IgD-negative memory B cell (primary cell): ENCODE measurements at regions not wholly inside any gene's neighbourhood (a gene's known extent, or its start where the extent isn't known, plus 50 kb on each side); places are given as distances from the start of the nearest gene placed in this dataset.

ENCODE experiments used
- H3K27ac Mint-ChIP-seq, 3 donors: one replicate each; pipeline ENCODE4 v1.8.0; 2020 to 2022; ENCODE audit warnings: mild to moderate bottlenecking in 3 of 3, mixed read lengths in 3 of 3, moderate library complexity in 1 of 3
- H3K27me3 Mint-ChIP-seq: one replicate; pipeline ENCODE4 v1.8.0; 2021; ENCODE audit warnings: mixed read lengths
- H3K36me3 Mint-ChIP-seq: one replicate; pipeline ENCODE4 v1.8.0; 2020; ENCODE audit warnings: mild to moderate bottlenecking, mixed read lengths
- H3K4me1 Mint-ChIP-seq, 3 donors: one replicate each; pipeline ENCODE4 v1.8.0; 2020 to 2022; ENCODE audit warnings: mixed read lengths in 3 of 3, mild to moderate bottlenecking in 1 of 3
- H3K4me3 Mint-ChIP-seq, 4 donors: one replicate each; pipeline ENCODE4 v1.8.0; 2020 to 2022; ENCODE audit warnings: mild to moderate bottlenecking in 4 of 4, mixed read lengths in 4 of 4, moderate library complexity in 3 of 4
- H3K9me3 Mint-ChIP-seq, 3 donors: one replicate each; pipeline ENCODE4 v1.8.0; 2020 to 2021; ENCODE audit warnings: mixed read lengths in 3 of 3, mild to moderate bottlenecking in 1 of 3

DNA sequence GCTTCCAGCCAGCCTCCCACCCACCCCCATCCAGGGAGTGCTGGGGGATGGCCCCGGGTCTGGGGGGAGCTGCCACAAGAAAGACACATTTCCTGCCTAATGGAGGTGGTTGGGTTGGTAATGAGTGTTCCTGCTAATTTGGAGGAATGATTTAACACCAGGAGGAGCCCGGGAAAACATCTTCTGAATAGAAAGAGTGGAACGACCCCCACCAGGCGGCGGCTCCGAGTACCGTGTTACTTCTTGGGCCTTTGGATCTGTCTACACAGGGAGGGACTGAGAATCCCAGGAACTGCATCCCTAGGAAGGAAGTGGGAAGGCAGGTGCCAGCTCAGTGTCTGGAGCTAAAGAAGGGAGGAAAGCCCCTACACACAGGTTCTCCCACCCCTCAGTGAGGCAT, 64.6 kb downstream of the TSPAN17 start:
- no peak overlapping the region for H3K4me3 Mint-ChIP-seq

DNA sequence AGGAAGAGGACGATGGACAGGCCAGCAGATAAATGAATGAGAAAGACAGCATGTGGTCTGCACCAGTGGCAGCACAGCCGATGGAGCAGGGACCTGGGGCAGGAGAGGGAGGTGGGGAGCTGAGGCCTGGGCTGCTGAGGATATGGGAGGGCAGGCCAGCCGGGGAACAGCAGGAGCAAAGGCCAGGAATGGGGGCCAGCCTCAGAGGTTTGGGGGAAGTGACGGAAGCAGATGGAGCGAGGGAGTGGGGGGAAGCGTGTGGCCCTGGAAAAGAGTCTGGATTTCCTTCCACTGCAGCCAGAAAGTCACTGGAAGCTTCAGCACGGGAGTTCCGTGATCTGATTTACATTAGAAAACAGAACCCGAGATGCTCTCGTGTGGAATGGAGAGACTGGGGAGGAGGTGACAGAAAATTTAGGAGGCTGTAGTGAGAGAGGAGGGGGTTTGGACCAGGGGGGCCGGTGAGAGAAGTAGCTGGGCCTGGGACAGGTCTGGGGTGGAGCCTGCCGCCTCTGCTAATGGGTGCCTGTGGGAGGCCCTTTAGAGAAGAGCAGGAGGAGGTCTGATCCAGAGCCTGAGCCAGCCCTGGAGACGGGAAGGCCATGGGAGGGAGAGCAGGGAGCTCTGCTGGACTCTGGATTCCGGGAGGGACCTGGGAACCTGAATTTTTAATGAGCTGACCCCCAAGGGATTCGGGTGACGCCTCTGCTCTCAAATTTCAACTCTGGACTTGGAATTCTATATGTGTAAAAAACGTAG, 65.4 kb downstream of the TSPAN17 start:
- Mint-ChIP-seq H3K36me3 (no peaks in the 10 kb centered on the region), H3K27me3 (peaks cover 26% of the 10 kb centered on the region), H3K4me3 (no peak overlapping the region), H3K4me1 (no peaks in the 10 kb centered on the region), H3K27ac (no peak overlapping the region), H3K9me3 (peaks cover 2 to 10% (median 6%) of the 10 kb centered on the region in 3 donors)

More for the DNA sequence above, 64.6 kb downstream of the TSPAN17 start:
- Mint-ChIP-seq H3K27ac (no peak overlapping the region), H3K4me1 (no peaks in the 10 kb centered on the region), H3K36me3 (no peaks in the 10 kb centered on the region), H3K9me3 (peaks cover under 1 to 10% (median 6%) of the 10 kb centered on the region in 3 donors), H3K27me3 (peaks cover 26% of the 10 kb centered on the region)

DNA sequence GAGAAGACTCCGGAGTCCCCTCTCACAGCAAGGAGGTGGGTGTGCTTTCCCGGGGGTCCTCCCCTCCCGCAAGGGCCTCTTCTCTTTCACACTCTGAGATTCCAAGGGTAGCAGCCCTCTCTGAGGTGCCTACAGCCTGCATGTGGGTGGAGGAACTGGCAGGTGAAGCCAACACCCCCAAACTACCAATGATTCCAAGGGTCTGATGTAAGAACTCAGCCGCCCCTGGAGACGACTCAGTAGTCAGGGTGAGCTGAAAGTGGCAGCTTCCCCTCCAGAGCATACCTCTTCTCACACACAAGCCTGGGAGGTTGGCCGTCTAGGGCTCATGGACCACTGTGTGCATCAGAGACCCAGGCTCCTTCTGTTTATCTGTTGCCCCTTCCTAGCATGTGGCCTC, 66.1 kb downstream of the TSPAN17 start:
- no peaks in the 10 kb centered on the region for H3K4me1 Mint-ChIP-seq
- H3K4me3 Mint-ChIP-seq = peak overlapping the region in 1 of 4 donors; percentile 43
- H3K27ac Mint-ChIP-seq = no peak overlapping the region
- no peaks in the 10 kb centered on the region for H3K36me3 Mint-ChIP-seq
- peaks cover 24% of the 10 kb centered on the region for H3K27me3 Mint-ChIP-seq
- H3K9me3 Mint-ChIP-seq = peaks cover 2 to 10% (median 6%) of the 10 kb centered on the region in 3 donors

DNA sequence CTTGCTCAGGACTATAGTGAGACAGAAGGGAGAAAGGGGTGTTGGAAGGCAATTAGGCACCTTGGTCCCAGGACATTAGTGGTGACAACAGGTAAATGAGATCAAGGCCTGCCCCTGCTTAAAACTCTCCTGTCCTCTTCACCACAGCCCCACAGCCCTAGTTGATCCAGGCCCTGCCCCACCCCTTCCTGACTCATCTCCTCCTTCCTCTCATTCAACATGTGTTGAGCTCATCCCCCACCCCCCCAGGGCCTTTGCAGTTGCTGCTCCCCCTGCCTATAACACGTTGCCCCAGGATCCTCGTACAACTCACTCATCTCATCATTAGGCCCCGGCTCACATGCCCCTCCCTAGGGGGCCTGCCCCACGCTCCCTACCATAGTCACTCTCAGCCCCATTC, 66.8 kb downstream of the TSPAN17 start:
- H3K36me3 Mint-ChIP-seq = no peaks in the 10 kb centered on the region
- no peak overlapping the region for H3K4me3 Mint-ChIP-seq
- H3K27me3 Mint-ChIP-seq = peaks cover 26% of the 10 kb centered on the region
- no peak overlapping the region for H3K27ac Mint-ChIP-seq
- H3K4me1 Mint-ChIP-seq = no peaks in the 10 kb centered on the region
- H3K9me3 Mint-ChIP-seq = peaks cover 2 to 10% (median 6%) of the 10 kb centered on the region in 3 donors

DNA sequence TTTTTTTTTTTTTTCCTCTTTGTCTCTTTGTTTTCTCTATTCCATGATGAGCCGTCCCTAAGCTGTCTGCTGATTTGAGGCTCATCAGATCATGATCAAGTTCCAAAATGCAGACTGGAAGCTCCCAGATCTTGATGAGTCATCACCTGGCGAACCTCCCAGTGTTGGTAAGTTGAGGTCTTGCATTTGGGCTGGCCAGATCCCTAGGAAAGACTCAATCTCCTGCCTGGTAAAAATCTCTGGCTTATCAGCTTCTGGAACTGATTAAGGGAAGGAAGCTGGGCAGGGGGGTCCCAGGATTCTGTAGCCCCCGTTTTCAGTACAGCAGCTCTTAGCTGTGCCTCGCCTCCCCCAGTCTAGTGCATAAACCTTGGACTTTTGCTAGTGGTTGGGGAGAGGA, 69.0 kb downstream of the TSPAN17 start:
- peaks cover 2 to 8% (median 6%) of the 10 kb centered on the region in 3 donors for H3K9me3 Mint-ChIP-seq
- H3K27me3 Mint-ChIP-seq = peaks cover 24% of the 10 kb centered on the region

DNA sequence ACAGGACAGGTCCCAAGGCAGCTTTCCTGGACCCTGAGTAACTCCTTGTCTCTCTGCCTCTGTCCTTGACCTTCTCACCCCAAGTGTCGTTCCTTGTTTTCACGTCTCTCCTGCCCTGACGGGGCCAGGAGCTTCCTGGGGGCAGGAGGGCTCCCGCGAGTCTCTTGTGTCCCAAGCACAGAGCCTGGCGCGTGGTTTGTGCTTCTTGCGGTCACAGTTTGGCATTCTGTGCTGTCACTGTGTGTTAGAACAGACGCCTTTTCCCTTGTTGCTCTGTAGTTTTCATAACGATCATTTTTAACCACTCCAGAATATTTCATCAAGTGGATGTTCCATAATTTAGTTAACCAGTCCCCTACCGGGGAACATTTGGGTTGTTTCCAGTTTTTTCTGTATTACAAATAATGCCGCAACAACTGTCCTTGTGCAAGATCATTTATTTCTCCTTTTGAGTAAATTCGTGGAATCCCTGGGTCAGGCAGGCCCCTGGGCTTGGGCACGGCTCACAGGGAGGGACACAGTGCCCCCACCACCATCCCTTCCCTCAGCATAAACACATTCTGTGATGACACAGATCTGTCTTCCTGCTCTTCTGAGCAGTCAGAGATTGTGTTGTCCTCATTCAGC, 71.9 kb downstream of the TSPAN17 start:
- Mint-ChIP-seq H3K27ac (no peak overlapping the region), H3K9me3 (peaks cover 2 to 7% (median 6%) of the 10 kb centered on the region in 3 donors), H3K4me3 (peak overlapping the region in 1 of 4 donors; percentile 14), H3K36me3 (no peaks in the 10 kb centered on the region), H3K27me3 (peaks cover 23% of the 10 kb centered on the region), H3K4me1 (no peaks in the 10 kb centered on the region)

More for the DNA sequence above, 69.0 kb downstream of the TSPAN17 start:
- no peak overlapping the region for H3K27ac Mint-ChIP-seq
- H3K4me3 Mint-ChIP-seq = peak overlapping the region in 1 of 4 donors; percentile 17
- H3K4me1 Mint-ChIP-seq = no peaks in the 10 kb centered on the region
- H3K36me3 Mint-ChIP-seq = no peaks in the 10 kb centered on the region

DNA sequence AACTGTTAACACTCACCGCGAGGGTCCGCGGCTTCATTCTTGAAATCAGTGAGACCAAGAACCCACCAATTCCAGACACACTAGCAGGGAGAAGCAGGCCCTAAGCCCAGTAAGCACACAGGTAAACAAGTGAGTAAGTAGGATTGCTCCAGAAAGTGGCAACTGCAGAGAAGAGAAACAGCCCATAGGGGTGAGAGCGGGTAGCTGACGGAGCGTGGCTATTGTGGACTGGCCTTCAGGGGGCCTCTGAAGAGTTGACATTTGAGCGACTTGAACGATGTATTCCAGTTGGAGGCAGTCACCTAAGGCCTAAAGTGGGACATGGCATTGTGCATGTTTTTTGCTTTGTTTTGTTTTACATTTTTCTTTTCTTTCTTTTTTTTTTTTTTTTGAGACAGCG, 74.2 kb downstream of the TSPAN17 start:
- Mint-ChIP-seq H3K4me3 (no peak overlapping the region), H3K4me1 (peaks cover 0 to 1% (median 0%) of the 10 kb centered on the region in 3 donors), H3K9me3 (peaks cover 0 to 2% (median 0%) of the 10 kb centered on the region in 3 donors), H3K27ac (no peak overlapping the region), H3K27me3 (peaks cover 32% of the 10 kb centered on the region), H3K36me3 (no peaks in the 10 kb centered on the region)

DNA sequence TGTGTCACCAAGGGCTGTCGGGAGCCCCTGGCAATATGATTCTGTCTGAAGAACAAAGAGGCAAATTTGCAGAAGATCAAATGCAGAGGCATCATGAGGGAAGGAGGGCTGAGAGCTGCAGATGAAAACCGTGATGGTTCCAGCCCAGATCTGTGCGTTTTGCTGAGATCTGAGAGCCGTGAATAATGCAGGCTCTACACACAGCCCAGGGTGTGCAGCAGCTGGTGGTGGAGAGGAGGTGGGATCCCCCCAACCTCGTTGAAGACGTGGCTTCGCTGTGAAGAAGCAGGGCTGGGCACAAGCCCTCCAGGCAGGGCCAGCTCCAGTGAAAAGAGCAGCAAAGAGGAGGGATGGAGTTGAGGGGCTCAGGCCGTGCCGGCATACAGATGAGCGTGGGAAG, 75.5 kb downstream of the TSPAN17 start:
- H3K36me3 Mint-ChIP-seq = no peaks in the 10 kb centered on the region
- H3K4me3 Mint-ChIP-seq = no peak overlapping the region
- H3K27me3 Mint-ChIP-seq = peaks cover 35% of the 10 kb centered on the region
- peaks cover 0 to 2% (median 0%) of the 10 kb centered on the region in 3 donors for H3K9me3 Mint-ChIP-seq
- peaks cover 0 to 2% (median 1%) of the 10 kb centered on the region in 3 donors for H3K4me1 Mint-ChIP-seq
- no peak overlapping the region for H3K27ac Mint-ChIP-seq

DNA sequence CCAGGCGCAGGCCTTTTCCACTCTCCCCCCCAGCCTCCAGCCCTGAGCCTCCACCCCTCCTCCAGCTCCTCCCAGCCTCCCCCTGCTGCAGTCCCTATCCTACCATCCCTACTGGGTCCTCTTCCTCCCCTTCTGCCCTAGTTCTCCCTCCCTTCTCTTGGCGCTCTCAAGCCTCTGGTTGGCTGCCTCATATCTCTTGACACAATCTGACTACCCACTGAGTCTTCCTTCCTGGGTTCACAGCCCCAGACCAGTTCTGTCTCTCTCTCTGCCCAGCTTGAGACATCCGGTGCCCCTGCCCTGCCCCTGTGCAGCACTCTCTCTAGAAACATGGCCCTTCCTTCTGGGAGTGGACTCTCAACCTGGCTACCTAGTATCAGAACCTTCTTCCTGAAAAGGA, 76.2 kb downstream of the TSPAN17 start:
- Mint-ChIP-seq H3K4me1 (peaks cover 0 to 2% (median 1%) of the 10 kb centered on the region in 3 donors), H3K27ac (no peak overlapping the region), H3K27me3 (peaks cover 37% of the 10 kb centered on the region), H3K4me3 (no peak overlapping the region), H3K36me3 (no peaks in the 10 kb centered on the region), H3K9me3 (peaks cover 0 to 2% (median 0%) of the 10 kb centered on the region in 3 donors)

DNA sequence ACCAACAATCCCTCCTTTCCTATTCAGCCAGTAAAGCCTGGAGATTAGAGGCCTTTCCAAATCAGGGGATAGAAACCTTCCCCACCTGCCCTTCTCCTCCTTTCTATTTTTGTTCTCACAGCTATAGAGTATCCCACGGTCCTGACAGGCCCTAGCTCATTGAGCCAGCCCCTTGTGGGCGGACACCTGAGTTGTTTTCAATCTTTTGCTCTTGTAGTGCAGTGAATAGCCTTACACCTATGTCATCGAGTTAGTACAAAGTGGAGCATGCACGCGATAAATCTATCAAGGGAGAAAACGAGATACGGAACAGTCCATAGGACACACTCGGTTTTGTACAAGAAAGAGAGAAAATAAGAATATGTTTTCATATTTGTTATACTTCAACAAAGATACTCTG, 77.2 kb downstream of the TSPAN17 start:
- Mint-ChIP-seq H3K36me3 (no peaks in the 10 kb centered on the region), H3K4me1 (peaks cover 0 to 2% (median 1%) of the 10 kb centered on the region in 3 donors), H3K27me3 (peaks cover 39% of the 10 kb centered on the region), H3K4me3 (no peak overlapping the region), H3K9me3 (peaks cover 0 to 2% (median 0%) of the 10 kb centered on the region in 3 donors), H3K27ac (no peak overlapping the region)

DNA sequence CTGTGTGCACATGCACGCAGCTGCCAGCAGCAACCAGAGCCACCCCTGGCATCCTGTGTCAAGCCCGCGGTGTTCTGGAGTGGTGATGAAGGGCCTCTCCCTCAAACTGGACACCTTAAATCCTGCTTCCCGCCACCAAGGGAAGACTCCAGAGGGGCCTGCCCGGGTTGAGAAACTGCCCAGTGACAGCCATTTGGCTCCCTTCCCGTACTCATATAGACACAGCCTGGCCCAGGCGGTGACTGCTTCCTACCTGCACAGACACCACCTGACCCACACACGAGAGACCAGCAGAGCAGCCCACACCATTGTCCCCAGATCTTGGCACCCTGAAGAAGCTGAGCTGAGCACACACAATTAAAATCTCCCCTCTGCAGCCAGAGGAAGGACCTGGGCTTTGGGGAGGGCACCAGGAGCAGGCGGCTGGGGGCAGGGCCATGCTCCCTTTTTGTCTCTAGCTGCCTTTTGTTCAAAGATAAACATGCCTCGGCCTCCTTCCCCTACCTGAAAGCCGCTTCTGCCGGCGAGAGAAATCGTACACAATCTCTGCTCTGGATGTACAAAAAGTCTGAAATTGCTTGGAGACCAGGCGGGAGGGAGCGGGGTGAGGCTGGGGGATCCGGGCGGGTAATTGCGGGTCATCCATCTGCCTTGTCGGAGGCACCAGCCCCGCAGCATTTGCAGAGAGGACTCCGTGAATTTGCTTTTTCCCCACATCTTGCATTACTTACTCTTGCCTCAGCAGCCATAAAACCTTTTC, 78.4 kb downstream of the TSPAN17 start:
- Mint-ChIP-seq H3K9me3 (peaks cover 0 to 6% (median under 1%) of the 10 kb centered on the region in 3 donors), H3K4me1 (peaks cover 0 to 2% (median 1%) of the 10 kb centered on the region in 3 donors), H3K27me3 (peaks cover 41% of the 10 kb centered on the region), H3K36me3 (no peaks in the 10 kb centered on the region), H3K27ac (no peak overlapping the region), H3K4me3 (no peak overlapping the region)

DNA sequence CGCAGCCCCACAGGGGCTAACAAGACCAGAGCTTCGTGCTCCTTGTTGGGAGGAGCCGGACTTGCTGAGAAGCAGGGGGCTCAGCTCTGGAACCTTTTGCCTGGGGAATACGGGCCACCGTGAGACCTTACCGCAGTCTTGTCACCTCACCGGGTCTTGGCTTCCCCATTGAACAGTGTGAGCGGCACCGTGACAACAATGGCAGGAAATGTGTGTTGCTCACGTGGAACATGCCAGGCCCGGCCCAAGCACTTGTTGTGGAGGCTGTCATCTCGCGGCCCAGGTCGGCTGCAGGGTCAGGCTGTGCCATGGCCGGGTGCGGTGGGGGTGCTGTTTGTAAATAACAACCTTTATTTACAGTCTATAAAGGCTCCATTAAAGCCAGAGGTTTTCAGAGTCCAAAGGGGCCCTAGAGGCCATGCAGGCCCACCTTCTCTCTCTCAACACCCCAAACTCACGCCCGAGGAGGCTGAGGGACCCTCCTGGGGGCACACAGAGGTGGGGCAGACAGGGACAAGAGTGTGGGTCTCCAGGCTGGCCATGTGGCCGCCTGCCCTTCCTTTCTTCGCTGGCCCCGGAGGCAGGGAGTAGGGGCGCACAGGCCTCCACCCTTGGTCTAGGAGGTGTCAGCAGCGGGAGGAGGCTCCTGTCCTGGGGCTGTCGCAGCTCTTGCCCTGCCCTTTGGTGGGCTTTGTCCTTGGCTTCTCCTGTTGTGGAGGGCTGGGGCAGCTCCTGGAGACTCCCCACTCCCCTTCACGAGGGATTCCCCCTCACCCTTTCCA, 79.7 kb downstream of the TSPAN17 start:
- H3K27me3 Mint-ChIP-seq = peaks cover 47% of the 10 kb centered on the region
- H3K27ac Mint-ChIP-seq = no peak overlapping the region
- H3K9me3 Mint-ChIP-seq = peaks cover 4 to 8% (median 5%) of the 10 kb centered on the region in 3 donors
- H3K4me1 Mint-ChIP-seq = peaks cover 0 to 2% (median 1%) of the 10 kb centered on the region in 3 donors
- no peaks in the 10 kb centered on the region for H3K36me3 Mint-ChIP-seq
- H3K4me3 Mint-ChIP-seq = no peak overlapping the region

DNA sequence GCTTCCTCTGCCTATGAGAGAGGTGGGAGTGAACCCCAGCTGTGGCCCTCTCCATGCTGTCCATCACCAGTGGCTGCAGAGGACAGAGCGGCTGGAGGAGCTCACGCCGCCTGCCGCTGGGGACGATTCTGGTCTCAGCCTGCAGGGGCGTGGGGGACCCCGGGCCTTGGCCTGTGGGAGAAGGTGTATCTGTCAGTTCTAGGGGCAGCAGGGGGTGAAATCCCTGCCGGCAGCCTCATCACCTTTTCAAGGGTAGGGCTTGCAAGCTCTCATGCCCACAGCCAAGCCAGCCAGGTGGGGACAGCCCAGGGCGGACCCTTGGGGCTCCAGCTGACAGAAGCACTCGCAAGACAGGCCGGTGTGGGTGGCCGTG, 80.2 kb downstream of the TSPAN17 start:
- Mint-ChIP-seq H3K27ac (no peak overlapping the region), H3K4me1 (peaks cover 0 to 2% (median 1%) of the 10 kb centered on the region in 3 donors), H3K27me3 (peaks cover 49% of the 10 kb centered on the region), H3K9me3 (peaks cover 4 to 8% (median 5%) of the 10 kb centered on the region in 3 donors), H3K4me3 (no peak overlapping the region), H3K36me3 (no peaks in the 10 kb centered on the region)

DNA sequence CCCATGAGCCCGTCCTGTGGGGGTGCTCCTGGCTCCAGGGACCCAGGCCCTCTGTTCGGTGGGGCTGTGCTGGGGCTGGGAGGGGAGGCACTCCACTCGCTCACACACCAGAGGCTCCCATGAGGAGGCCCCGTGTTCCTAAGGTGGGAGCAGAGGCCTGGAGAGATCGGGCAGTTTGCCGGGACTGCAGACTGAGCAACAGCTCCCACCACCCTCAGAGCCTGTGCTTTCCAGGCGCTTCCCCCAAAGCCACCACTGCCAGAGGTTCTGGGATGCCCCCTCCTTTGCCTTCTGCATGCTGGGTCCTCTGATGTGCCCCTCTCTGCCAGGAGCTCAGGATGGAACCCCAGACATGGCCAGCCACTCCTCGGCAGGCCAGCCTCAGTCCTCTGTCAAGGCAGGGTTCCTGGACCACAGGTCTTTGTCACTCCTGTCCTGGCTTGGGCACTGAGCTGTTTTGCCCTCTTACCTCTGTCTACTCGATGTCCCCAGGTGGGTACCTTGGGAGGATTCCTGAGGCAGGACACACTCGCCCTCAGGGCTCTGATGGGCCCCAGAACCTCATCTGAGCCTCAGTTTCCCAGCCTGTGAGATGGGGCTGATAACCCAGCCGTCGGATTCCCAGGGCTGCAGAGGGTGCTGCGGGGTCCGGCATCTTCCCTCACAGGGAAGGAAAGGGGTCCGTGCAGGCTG, 80.8 kb downstream of the TSPAN17 start:
- H3K4me1 Mint-ChIP-seq = peaks cover 0 to 2% (median 1%) of the 10 kb centered on the region in 3 donors
- H3K4me3 Mint-ChIP-seq = no peak overlapping the region
- H3K9me3 Mint-ChIP-seq = peaks cover 4 to 8% (median 5%) of the 10 kb centered on the region in 3 donors
- no peaks in the 10 kb centered on the region for H3K36me3 Mint-ChIP-seq
- H3K27ac Mint-ChIP-seq = no peak overlapping the region
- H3K27me3 Mint-ChIP-seq = peaks cover 48% of the 10 kb centered on the region
